HL-60 (cell line): ENCODE measurements at regions not wholly inside any gene's neighbourhood (a gene's known extent, or its start where the extent isn't known, plus 50 kb on each side); places are given as distances from the start of the nearest gene placed in this dataset.

Experiments used
- CTCF ChIP-seq: IDR thresholded peaks from one replicate; pipeline ENCODE4 v1.5.1; 2011; ENCODE audit warnings: low read length, control low read depth, inconsistent platforms; ENCODE audit not compliant: insufficient read depth
- GABPA ChIP-seq: IDR thresholded peaks from 2 replicates; pipeline ENCODE4 v1.6.1; 2012; ENCODE audit warnings: low read depth
- POLR2AphosphoS5 ChIP-seq: IDR thresholded peaks from 2 replicates; pipeline ENCODE4 v1.6.1; 2012; ENCODE audit warnings: low read depth
- REST ChIP-seq: IDR thresholded peaks from 2 replicates; pipeline ENCODE4 v1.6.1; 2012; ENCODE audit warnings: low read depth; ENCODE audit not compliant: insufficient replicate concordance
- SPI1 ChIP-seq: IDR thresholded peaks from 2 replicates; pipeline ENCODE4 v1.6.1; 2012; ENCODE audit warnings: low read depth, mild to moderate bottlenecking, borderline replicate concordance

- no peak for TF ChIP-seq CTCF
- TF ChIP-seq GABPA = no peak
- no peak for TF ChIP-seq POLR2AphosphoS5
- TF ChIP-seq REST = no peak
- TF ChIP-seq SPI1 = no peak
Observed at GRCh38 chr3:72035606-72036005, 250.7 kb upstream of the PROK2 start.
